HCT116 (cell line): ENCODE measurements at regions not wholly inside any gene's neighbourhood (a gene's known extent, or its start where the extent isn't known, plus 50 kb on each side); places are given as distances from the start of the nearest gene placed in this dataset.

Experiments used
- ATAC-seq: fragments of 200-7000 bp; cut with Tn5 transposase; 2 replicates; pipeline ENCODE4 v1.9.1; 2020; ENCODE audit warnings: mild to moderate bottlenecking, moderate library complexity
- BruUV-seq: library from RNA; stranded (reverse); fragments of 400-500 nt; replicated peaks from 2 replicates; lab custom pipeline; 2021; lab: Mats Ljungman, UMichigan
- CTCF ChIA-PET: fragments of 300-600 bp; sonication (Branson Sonifier 250); formaldehyde crosslinking; loops from one replicate; lab custom pipeline; 2021; ENCODE audit warnings: antibody characterized with exemption; lab: Charles Lee
- POLR2A ChIA-PET: fragments of 300-600, 350-600 bp; sonication (Branson Sonifier 250); formaldehyde crosslinking; loops from one replicate; lab custom pipeline; 2021; ENCODE audit warnings: antibody characterized with exemption; lab: Charles Lee
- RAD21 ChIA-PET, 2 experiments: fragments of 300-600 bp; sonication (Branson Sonifier 250); formaldehyde crosslinking; loops; one replicate each; lab custom pipeline; 2023; ENCODE audit warnings: low total read pairs in 2 of 2; ENCODE audit not compliant: uncharacterized antibody in 2 of 2, unreplicated experiment in 2 of 2, low non-redundant PET in 1 of 2; lab: Charles Lee
- DNase-seq: peaks from one replicate; pipeline ENCODE4 v3.0.0-alpha.2; 2010; ENCODE audit warnings: low read depth, low spot score
- H2AFZ ChIP-seq: fragments of 200-600 bp; shearing (Covaris generic), sonication (generic); 2 replicates; pipeline ENCODE4 v1.6.1; 2017; ENCODE audit warnings: low read depth, mixed run types, mixed read lengths, antibody characterized with exemption, low read length; ENCODE audit not compliant: poor library complexity, severe bottlenecking
- H3K27ac ChIP-seq: 2 replicates; pipeline ENCODE4 v1.5.1; 2012; ENCODE audit warnings: low read depth, low read length
- H3K27me3 ChIP-seq: fragments of 200-600 bp; sonication (generic); 2 replicates; pipeline ENCODE4 v1.6.1; 2016; ENCODE audit warnings: mixed run types, low read length, mixed read lengths; ENCODE audit not compliant: insufficient read depth
- H3K36me3 ChIP-seq, 2 experiments: fragments of 200-500 bp in 1 of 2; fragments of 200-600 bp in 1 of 2; sonication (Bioruptor generic) in 1 of 2; sonication (generic) in 1 of 2; 2 replicates each; pipeline versions ENCODE4 v1.5.1 to v1.6.1; 2014 to 2016; ENCODE audit warnings: low read length in 2 of 2, inconsistent platforms in 1 of 2, mixed read lengths in 1 of 2, mixed run types in 1 of 2; ENCODE audit not compliant: insufficient read depth in 2 of 2, control insufficient read depth in 1 of 2
- H3K4me1 ChIP-seq, 2 experiments: fragments of 200-600 bp in 1 of 2; sonication (generic) in 1 of 2; 2 replicates each; pipeline versions ENCODE4 v1.5.1 to v1.6.1; 2012 to 2017; ENCODE audit warnings: low read length in 2 of 2, inconsistent platforms in 1 of 2, mild to moderate bottlenecking in 1 of 2, mixed read lengths in 1 of 2, mixed run types in 1 of 2, moderate library complexity in 1 of 2; ENCODE audit not compliant: insufficient read depth in 2 of 2, control insufficient read depth in 1 of 2
- H3K4me2 ChIP-seq: fragments of 200-600 bp; sonication (generic); 2 replicates; pipeline ENCODE4 v1.6.1; 2017; ENCODE audit warnings: mixed run types, low read length, mixed read lengths
- H3K4me3 ChIP-seq, 2 experiments: fragments of 200-600 bp in 1 of 2; sonication (generic) in 1 of 2; replicated peaks in 1 of 2; 2 replicates each; pipeline ENCODE4 v1.5.1; 2011 to 2016; ENCODE audit warnings: low read length in 2 of 2, control low read depth in 1 of 2, low read depth in 1 of 2, mild to moderate bottlenecking in 1 of 2, mixed read lengths in 1 of 2, mixed run types in 1 of 2
- H3K79me2 ChIP-seq: fragments of 200-600 bp; sonication (generic); 2 replicates; pipeline ENCODE4 v1.6.1; 2017; ENCODE audit warnings: mild to moderate bottlenecking, mixed run types, low read length, moderate library complexity, mixed read lengths; ENCODE audit not compliant: insufficient read depth
- H3K9ac ChIP-seq: fragments of 200-600 bp; sonication (generic); 2 replicates; pipeline ENCODE4 v1.6.1; 2016; ENCODE audit warnings: low read length, mixed read lengths
- H3K9me2 ChIP-seq: fragments of 200-600 bp; sonication (generic), shearing (Covaris generic); 2 replicates; pipeline ENCODE4 v1.6.1; 2017; ENCODE audit warnings: mixed run types, mild to moderate bottlenecking, moderate library complexity; ENCODE audit not compliant: insufficient read depth
- H3K9me3 ChIP-seq, 2 experiments: fragments of 200-500 bp in 1 of 2; fragments of 200-600 bp in 1 of 2; sonication (Bioruptor generic) in 1 of 2; sonication (generic) in 1 of 2; 2 replicates each; pipeline ENCODE4 v1.6.1; 2014 to 2017; ENCODE audit warnings: low read length in 2 of 2, mixed read lengths in 2 of 2, inconsistent platforms in 1 of 2, low read depth in 1 of 2, mild to moderate bottlenecking in 1 of 2, mixed run types in 1 of 2, moderate library complexity in 1 of 2; ENCODE audit not compliant: control insufficient read depth in 1 of 2, insufficient read depth in 1 of 2
- H4K20me1 ChIP-seq: fragments of 200-600 bp; sonication (generic), shearing (Covaris generic); 2 replicates; pipeline ENCODE4 v1.6.1; 2017; ENCODE audit warnings: mixed run types, mild to moderate bottlenecking, moderate library complexity; ENCODE audit not compliant: insufficient read depth
- CBX3 ChIP-seq: IDR thresholded peaks from 2 replicates; pipeline ENCODE4 v1.6.1; 2012; ENCODE audit warnings: low read depth
- CEBPB ChIP-seq: IDR thresholded peaks from 2 replicates; pipeline ENCODE4 v1.6.1; 2012; ENCODE audit warnings: low read depth
- ELF1 ChIP-seq: IDR thresholded peaks from 2 replicates; pipeline ENCODE4 v1.6.1; 2012; ENCODE audit warnings: low read depth, borderline replicate concordance
- EZH2 ChIP-seq: fragments of 200-600 bp; sonication (generic); IDR thresholded peaks from 2 replicates; pipeline ENCODE4 v1.6.1; 2017; ENCODE audit warnings: antibody characterized with exemption, mixed run types
- RAD21 ChIP-seq: IDR thresholded peaks from 2 replicates; pipeline ENCODE4 v1.6.1; 2012; ENCODE audit warnings: low read depth, mild to moderate bottlenecking
- SIN3A ChIP-seq: IDR thresholded peaks from 2 replicates; pipeline ENCODE4 v1.6.1; 2012; ENCODE audit warnings: low read depth
- ZNF274 ChIP-seq: fragments of 200-500 bp; sonication (Bioruptor generic); IDR thresholded peaks from 2 replicates; pipeline ENCODE4 v1.6.1; 2014; ENCODE audit warnings: mild to moderate bottlenecking, low read depth, low read length, inconsistent platforms
- intact Hi-C: fragments of 100-400 bp; cut with micrococcal nuclease; formaldehyde crosslinking; loops from 2 replicates; pipeline ENCODE4 v1.10.0; 2022
- TF ChIP-seq, protein P1 (sequence below): IDR thresholded peaks from 2 replicates; pipeline ENCODE4 v1.6.1; 2012
- TF ChIP-seq, protein P2 (sequence below): IDR thresholded peaks from 2 replicates; pipeline ENCODE4 v1.6.1; 2012; ENCODE audit warnings: low read depth

DNA sequence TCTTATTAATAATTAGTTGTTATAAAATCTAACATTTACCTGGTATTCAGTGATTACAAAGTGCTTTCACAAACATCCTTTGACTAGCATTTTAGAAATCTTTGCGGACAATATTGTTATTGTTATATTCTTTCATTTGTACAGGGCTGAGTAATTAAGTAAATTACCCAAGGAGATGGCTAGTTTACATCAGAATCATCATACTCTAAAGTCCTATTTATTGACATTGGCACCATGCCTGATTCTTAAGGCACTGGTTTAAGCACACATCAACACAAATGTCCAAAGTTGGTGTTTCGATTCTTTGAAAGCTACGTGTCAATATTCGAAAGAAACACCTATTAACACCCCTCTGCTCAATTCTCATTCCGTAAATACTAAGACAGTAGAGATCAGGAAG, 424.6 kb upstream of the CHRM3 start:
- ChIA-PET RAD21 (no interaction called here), POLR2A (no interaction called here), CTCF (no interaction called here)
- Histone ChIP-seq H3K27ac (no peak overlapping the region), H3K4me2 (no peak overlapping the region), H3K4me3 (no peak overlapping the region), H3K36me3 (no peaks in the 10 kb centered on the region), H3K9me2 (no peaks in the 10 kb centered on the region), H3K9ac (no peak overlapping the region), H4K20me1 (no peaks in the 10 kb centered on the region), H3K27me3 (no peaks in the 10 kb centered on the region), H2AFZ (no peak overlapping the region), H3K79me2 (no peaks in the 10 kb centered on the region), H3K9me3 (peaks cover 12 to 27% of the 10 kb centered on the region in 2 experiments; a peak in 3 of 4 replicates), H3K4me1 (no peaks in the 10 kb centered on the region)
- intact Hi-C loops: no loop called here
- no TSS peak for BruUV-seq
- no peak for DNase-seq
- TF ChIP-seq, protein P1, sequence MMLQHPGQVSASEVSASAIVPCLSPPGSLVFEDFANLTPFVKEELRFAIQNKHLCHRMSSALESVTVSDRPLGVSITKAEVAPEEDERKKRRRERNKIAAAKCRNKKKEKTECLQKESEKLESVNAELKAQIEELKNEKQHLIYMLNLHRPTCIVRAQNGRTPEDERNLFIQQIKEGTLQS: no peak
- TF ChIP-seq ELF1 (no peak), CBX3 (no peak), ZNF274 (no peak), EZH2 (no peak), RAD21 (no peak), CEBPB (no peak), SIN3A (no peak)
- TF ChIP-seq, protein P2, sequence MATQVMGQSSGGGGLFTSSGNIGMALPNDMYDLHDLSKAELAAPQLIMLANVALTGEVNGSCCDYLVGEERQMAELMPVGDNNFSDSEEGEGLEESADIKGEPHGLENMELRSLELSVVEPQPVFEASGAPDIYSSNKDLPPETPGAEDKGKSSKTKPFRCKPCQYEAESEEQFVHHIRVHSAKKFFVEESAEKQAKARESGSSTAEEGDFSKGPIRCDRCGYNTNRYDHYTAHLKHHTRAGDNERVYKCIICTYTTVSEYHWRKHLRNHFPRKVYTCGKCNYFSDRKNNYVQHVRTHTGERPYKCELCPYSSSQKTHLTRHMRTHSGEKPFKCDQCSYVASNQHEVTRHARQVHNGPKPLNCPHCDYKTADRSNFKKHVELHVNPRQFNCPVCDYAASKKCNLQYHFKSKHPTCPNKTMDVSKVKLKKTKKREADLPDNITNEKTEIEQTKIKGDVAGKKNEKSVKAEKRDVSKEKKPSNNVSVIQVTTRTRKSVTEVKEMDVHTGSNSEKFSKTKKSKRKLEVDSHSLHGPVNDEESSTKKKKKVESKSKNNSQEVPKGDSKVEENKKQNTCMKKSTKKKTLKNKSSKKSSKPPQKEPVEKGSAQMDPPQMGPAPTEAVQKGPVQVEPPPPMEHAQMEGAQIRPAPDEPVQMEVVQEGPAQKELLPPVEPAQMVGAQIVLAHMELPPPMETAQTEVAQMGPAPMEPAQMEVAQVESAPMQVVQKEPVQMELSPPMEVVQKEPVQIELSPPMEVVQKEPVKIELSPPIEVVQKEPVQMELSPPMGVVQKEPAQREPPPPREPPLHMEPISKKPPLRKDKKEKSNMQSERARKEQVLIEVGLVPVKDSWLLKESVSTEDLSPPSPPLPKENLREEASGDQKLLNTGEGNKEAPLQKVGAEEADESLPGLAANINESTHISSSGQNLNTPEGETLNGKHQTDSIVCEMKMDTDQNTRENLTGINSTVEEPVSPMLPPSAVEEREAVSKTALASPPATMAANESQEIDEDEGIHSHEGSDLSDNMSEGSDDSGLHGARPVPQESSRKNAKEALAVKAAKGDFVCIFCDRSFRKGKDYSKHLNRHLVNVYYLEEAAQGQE: no peak
- ATAC-seq: no peak
